ENCODE measurements at regions not wholly inside any gene's neighbourhood (a gene's known extent, or its start where the extent isn't known, plus 50 kb on each side); places are given as distances from the start of the nearest gene placed in this dataset.

- POLR2A ChIA-PET (ENCODE audit: unreplicated experiment): no interaction called here
- intact Hi-C loops (cut with micrococcal nuclease): loop anchor here (10.0 kb wide), 1 partner anchor 64 kb away; no protein-coding TSS in a partner anchor
- H3K4me3 ChIP-seq (ENCODE audit: low read length): no peak overlapping the region
- no peak overlapping the region for H3K27ac ChIP-seq (ENCODE audit: low read length)
- no peak overlapping the region for H3K9ac ChIP-seq (ENCODE audit: low read length)
- peak; percentile 22; the same call in 1 of the 2 replicates for ATAC-seq
- peaks cover 19% of the 10 kb centered on the region for H3K4me1 ChIP-seq (ENCODE audit: insufficient read depth, low read length)
- no peaks in the 10 kb centered on the region for H3K36me3 ChIP-seq (ENCODE audit: low read depth, low read length)
- H3K27me3 ChIP-seq (ENCODE audit: low read length): no peaks in the 10 kb centered on the region
- BruUV-seq (replicated peaks): no TSS peak
- H2AFZ ChIP-seq (ENCODE audit: low read length): no peak overlapping the region
- no peaks in the 10 kb centered on the region for H3F3A ChIP-seq (ENCODE audit: low read length, unreplicated experiment)
- H3K9me2 ChIP-seq (replicated peaks; ENCODE audit: low read length): no peaks in the 10 kb centered on the region
- no peaks in the 10 kb centered on the region for H4K20me1 ChIP-seq (ENCODE audit: low read length)
- no peak overlapping the region for H3K4me2 ChIP-seq (ENCODE audit: low read length)
- no peak for TF ChIP-seq EZH2phosphoT487 (IDR thresholded peaks at IDR 0.05; ENCODE audit: borderline replicate concordance, low read length)
- no peak for TF ChIP-seq EZH2 (IDR thresholded peaks at IDR 0.05; ENCODE audit: low read length, unreplicated experiment)
- no peak for TF ChIP-seq CTCF (conservative IDR thresholded peaks at IDR 0.05; ENCODE audit: low read depth, low read length)
- DNase-seq: peak; percentile 20
- no peaks in the 10 kb centered on the region for H3K79me2 ChIP-seq (ENCODE audit: low read length)
- H3K9me3 ChIP-seq (ENCODE audit: low read length): no peaks in the 10 kb centered on the region
- CTCF ChIA-PET: no interaction called here
These were observed 387.0 kb upstream of the ACTRT1 start for GRCh38 chrX:128439159-128439558.

- no peak for DNase-seq
- Histone ChIP-seq H3K79me2 (ENCODE audit: low read length) (no peaks in the 10 kb centered on the region), H3K36me3 (ENCODE audit: low read depth, low read length) (no peaks in the 10 kb centered on the region), H3K27ac (ENCODE audit: low read length) (no peak overlapping the region), H3K9me2 (replicated peaks; ENCODE audit: low read length) (no peaks in the 10 kb centered on the region), H3K4me3 (ENCODE audit: low read length) (no peak overlapping the region), H3K27me3 (ENCODE audit: low read length) (no peaks in the 10 kb centered on the region), H3K9me3 (ENCODE audit: low read length) (no peaks in the 10 kb centered on the region), H3K4me1 (ENCODE audit: insufficient read depth, low read length) (peaks cover 19% of the 10 kb centered on the region), H3K9ac (ENCODE audit: low read length) (no peak overlapping the region), H2AFZ (ENCODE audit: low read length) (no peak overlapping the region), H3F3A (ENCODE audit: low read length, unreplicated experiment) (no peaks in the 10 kb centered on the region), H4K20me1 (ENCODE audit: low read length) (no peaks in the 10 kb centered on the region), H3K4me2 (ENCODE audit: low read length) (no peak overlapping the region)
- ATAC-seq: no peak
- POLR2A ChIA-PET (ENCODE audit: unreplicated experiment): no interaction called here
- CTCF ChIA-PET: no interaction called here
- no TSS peak for BruUV-seq (replicated peaks)
- TF ChIP-seq CTCF (conservative IDR thresholded peaks at IDR 0.05; ENCODE audit: low read depth, low read length): no peak
- intact Hi-C loops (cut with micrococcal nuclease): loop anchor here (10.0 kb wide), 1 partner anchor 63 kb away; no protein-coding TSS in a partner anchor
These were observed 385.9 kb upstream of the ACTRT1 start for GRCh38 chrX:128438082-128438481.

DNA sequence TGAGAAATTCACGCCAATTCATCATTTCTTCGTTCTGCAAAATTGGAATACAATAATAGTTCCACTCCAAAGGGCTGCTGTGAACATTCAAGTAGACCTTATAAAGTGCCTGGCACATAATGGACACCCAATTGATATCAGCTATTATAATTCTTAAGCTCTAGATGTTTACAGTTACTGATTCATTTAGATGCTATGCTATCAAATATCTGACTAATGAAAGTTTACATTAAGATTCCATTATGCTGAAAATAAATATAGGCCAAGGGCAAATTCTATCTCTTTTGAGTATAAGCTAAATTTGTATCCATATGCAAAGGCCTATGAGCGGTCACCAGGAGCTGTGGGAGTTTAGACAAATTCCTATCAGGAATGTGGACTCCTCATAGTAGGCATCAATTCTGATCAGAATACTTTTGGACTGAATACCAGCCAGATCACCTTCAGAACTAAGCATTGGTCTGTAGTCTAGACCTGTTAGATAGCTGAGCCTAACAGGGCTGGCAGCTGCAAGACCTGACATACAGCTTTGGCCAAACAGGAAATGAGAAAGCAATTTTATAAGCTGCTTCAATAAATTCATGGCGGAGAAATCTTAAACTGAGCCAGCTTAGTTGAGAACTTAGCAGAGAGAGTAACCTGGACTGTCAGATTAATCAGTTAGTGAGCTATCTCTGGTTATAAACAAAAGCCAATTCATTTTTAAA, 384.3 kb upstream of the ACTRT1 start:
- Histone ChIP-seq H2AFZ (ENCODE audit: low read length) (0 out of 2 replicates have a peak overlapping the region, but pooled peaks have one; percentile 15), H3K27ac (ENCODE audit: low read length) (peak overlapping the region; percentile 69), H3K79me2 (ENCODE audit: low read length) (no peaks in the 10 kb centered on the region), H3K9me2 (replicated peaks; ENCODE audit: low read length) (no peaks in the 10 kb centered on the region), H3K9ac (ENCODE audit: low read length) (no peak overlapping the region), H3K4me1 (ENCODE audit: insufficient read depth, low read length) (peaks cover 19% of the 10 kb centered on the region), H3F3A (ENCODE audit: low read length, unreplicated experiment) (no peaks in the 10 kb centered on the region), H3K4me3 (ENCODE audit: low read length) (no peak overlapping the region), H3K4me2 (ENCODE audit: low read length) (peak overlapping the region; percentile 56), H3K36me3 (ENCODE audit: low read depth, low read length) (no peaks in the 10 kb centered on the region), H3K9me3 (ENCODE audit: low read length) (no peaks in the 10 kb centered on the region), H4K20me1 (ENCODE audit: low read length) (no peaks in the 10 kb centered on the region), H3K27me3 (ENCODE audit: low read length) (no peaks in the 10 kb centered on the region)
- ATAC-seq: peak; percentile 84
- intact Hi-C loops (cut with micrococcal nuclease): loop anchor here (10.0 kb wide), 1 partner anchor 62 kb away; no protein-coding TSS in a partner anchor
- DNase-seq: peak; percentile 65
- CTCF ChIA-PET: no interaction called here
- BruUV-seq (replicated peaks): no TSS peak
- POLR2A ChIA-PET (ENCODE audit: unreplicated experiment): no interaction called here
- TF ChIP-seq EZH2phosphoT487 (IDR thresholded peaks at IDR 0.05; ENCODE audit: borderline replicate concordance, low read length) (no peak), CTCF (conservative IDR thresholded peaks at IDR 0.05; ENCODE audit: low read depth, low read length) (no peak), EZH2 (IDR thresholded peaks at IDR 0.05; ENCODE audit: low read length, unreplicated experiment) (no peak)
